Left forelimb (tissue), 1 donor: ENCODE measurements at regions not wholly inside any gene's neighbourhood (a gene's known extent, or its start where the extent isn't known, plus 50 kb on each side); places are given as distances from the start of the nearest gene placed in this dataset.

Experiments
- DNase-seq: peaks from one replicate; pipeline ENCODE4 v3.0.0-alpha.2; 2018; ENCODE audit warnings: low spot score

DNA sequence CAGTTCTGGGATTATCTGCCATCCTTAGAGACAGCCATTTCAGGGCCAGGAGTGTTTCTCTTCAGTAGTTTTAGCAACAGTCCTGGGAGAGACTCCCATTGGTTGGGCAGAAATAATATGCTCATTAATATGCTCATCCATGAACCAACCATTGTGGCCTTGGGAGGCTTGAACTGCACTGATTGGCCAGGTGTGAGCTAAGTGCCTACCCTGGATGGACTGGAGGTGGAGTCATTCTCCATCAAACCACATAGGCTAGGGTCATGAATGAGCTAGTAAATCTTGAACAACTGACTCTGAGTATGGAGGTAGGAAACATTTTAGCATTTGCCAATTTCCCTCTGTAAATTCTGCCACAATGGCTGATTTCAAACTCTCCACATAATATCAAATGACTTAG lies 70.2 kb upstream of the ZFP64 start:
- no peak for DNase-seq

DNA sequence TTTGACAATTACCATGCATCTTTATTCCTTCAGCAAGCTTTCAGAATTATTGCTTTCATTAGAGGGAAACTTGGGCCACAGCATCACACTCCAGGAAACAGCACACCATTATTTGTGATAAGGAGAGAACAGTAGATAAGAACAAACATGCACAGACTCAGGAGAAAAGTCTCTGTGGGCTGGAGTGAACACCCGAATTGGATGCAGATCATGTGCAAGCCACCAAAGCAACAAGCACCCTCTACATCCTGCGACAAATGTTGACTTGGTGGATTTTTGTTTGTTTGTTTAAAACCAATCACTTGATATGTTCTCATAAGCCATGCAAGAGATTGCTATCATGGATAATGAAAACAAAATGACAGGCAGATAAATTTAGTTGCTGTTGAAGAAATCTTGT lies 67.7 kb upstream of the ZFP64 start:
- DNase-seq = no peak

DNA sequence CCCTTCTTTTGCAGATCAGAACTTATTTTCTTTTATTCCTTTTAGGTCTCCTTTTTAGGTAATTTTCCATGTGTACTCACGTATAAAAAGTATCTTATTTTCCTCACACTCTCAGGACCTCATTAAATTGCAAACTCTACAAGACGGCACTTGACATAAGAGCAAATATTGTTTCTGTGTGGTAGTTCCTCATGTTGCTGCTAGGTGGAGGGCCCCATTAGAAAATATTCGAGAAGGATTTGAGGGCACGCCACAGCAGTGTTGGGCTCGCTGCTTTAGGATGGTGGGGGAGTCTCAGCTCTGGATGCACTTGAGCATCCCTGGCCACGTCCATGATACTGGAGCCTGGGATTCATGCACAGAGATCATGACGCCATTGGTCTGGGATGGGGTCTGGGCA lies 64.9 kb upstream of the ZFP64 start:
- no peak for DNase-seq

DNA sequence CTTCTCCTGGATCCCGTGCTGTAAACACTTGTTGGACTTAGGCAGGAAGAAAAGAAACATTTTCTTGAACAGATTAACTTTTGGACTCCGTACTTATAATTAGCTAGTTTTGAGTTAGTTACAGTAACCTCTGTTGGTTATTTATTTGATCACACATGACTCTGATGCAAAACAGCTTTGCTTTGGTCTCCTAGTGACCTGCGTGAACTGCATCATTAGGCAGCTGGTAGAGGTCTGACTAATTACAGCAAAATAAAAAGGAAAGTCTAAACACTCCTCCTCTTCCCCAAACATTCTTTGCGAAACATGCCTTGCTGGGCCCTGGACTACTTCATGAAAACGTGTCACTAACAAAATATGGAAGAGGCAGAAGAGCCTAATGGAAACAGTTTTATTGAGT lies 61.1 kb upstream of the ZFP64 start:
- DNase-seq = no peak

DNA sequence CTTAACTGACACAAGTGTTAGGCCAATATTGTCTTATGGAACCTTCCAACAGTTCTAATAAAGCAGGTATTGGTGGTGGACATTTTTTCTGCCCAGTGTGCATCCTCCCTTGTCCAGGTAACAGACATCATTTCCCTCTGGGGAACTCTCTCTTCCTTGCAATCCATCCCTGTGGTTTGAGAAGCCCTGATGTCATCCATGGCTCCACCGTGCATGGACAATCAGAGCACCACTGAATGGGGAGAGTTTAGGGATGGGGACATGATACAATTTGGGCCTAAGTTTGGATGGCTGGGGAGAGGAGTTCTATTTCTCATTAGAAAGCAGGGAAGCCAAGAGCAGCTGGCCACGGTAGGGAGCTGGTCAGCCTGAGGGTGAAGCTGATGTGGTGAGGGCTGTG lies 60.2 kb upstream of the ZFP64 start:
- DNase-seq = no peak

DNA sequence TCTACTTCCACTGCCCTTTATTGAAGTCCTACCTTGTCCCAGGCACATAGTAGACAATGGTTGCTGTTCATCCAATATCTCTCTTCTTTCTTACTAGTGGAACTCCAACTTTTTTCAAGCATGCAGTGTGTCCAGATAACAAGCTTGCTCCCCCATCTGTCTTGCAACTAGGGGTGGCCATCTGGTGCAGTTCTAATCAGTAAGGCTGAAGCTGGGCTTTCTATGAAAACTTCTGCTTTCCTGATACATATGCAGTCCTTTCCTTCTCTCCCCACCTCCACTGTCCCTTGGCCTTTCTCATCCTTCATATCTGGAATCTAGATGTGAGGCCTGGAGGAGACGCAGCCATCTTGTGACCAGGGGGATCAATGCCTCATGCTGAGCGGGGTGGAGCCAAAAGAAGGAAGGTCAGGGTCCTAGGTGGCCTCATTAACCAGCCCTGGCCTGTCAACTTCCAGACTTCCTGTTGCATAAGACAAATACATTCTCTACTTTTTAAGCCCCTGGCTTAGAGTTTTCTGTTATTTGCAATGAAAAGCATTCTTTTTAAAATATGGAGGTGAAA lies 59.6 kb upstream of the ZFP64 start:
- DNase-seq = no peak

DNA sequence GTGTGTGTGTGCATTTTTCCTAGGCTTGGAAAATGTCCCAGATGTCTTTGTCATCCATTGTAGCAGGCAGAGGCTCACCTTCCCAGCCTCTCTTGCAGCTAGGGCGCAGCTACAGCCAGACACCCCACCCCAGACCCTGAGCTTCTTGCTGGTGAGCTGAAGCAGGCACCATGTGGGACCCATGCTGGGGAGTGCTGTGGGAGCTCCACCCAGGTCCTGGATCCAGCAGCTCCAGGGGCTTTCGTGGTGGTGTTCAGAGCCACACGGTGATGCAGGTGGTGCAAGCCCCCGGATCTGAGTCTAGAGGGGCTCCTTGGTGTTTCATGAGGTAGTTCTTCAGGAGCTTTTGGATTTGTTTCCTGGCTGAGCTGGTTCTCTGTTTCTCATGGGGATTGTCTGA lies 56.0 kb upstream of the ZFP64 start:
- DNase-seq = no peak

DNA sequence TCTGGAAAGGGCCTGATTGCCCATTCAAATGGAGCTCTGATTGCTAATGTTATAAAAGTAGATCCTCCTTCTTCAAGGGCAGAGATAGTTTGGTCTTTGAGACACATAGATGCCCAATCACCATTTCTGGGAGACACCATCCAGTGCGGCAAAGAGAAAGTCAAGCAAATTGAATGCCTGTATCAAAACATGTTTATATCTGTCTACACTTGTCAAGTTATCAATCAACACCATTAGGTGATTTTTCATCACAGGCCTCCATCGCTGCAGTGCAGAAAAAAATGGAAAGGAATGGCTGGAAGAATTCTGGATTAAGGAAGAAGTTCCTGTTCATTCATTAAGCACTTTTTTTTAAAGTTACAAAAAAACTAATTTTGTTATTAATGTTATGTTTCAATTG lies 54.8 kb upstream of the ZFP64 start:
- DNase-seq = no peak

DNA sequence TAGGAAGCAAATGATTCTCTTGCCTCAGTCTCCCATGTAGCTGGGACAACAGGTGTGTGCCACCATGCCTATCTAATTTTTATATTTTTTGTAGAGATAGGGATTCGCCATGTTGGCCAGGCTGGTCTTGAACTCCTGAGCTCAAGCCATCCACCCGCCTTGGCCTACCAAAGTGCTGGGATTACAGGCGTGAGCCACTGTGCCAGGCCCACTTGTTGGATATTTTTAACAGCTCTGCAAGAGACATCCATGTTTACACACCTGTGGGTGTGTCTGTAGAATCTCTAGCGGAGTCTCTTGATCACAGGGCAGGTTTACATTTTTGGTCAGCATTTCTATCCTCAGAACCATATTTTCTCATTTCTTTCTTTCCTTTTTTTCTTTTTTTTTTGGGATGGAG lies 53.1 kb upstream of the ZFP64 start:
- DNase-seq = no peak

DNA sequence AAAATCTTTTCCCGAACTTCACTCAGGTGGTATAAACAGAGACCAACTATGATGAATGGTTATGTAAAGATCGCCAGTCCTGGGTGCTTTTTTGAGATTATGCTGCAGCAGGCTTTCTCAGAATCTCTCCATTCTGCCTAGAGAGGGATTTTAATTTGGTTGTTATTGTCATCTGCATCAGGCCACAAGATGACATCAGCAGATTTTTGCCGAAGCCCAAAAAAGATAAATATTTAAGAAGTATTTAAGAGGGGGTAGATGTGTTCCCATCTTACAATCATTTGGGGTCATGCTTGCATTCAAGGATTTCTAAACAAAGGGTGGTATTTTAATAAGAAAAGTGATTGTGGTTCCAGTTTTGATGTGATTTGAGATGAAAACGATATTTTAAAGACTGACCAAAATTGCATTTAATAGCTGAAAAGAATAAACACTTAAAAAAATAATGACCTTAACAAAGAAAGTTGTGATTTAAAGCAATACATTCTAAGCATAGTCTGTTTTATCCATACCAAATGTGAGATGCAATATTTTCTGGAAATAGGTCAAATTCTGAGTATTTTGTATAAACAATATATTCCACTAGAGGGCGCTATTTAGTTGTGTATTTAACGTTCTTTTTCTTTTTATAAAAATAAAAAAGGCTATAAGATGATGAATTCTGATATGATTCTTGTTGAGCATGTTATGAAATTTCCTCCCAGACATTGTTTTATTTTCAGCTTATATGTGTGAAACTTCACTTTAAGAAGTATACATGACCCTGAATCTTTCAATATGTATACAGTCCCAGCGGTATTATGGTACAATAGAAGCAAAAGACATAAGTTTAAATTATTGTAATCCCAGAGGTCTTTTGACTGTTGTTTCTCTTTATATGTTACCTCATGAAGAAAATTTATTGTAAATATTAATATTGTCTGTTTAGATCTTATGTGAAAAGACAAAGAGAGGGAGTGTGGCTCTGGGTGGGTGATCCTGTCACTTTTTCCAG lies 51.0 kb upstream of the ZFP64 start:
- no peak for DNase-seq
